Panc1 (cell line): ENCODE measurements at regions not wholly inside any gene's neighbourhood (a gene's known extent, or its start where the extent isn't known, plus 50 kb on each side); places are given as distances from the start of the nearest gene placed in this dataset.
"Not testable (repeated sequence)": the region's sequence is repeated elsewhere in the genome, so short reads cannot be mapped to it uniquely, and the experiment has no call there.

Experiments used
- ATAC-seq: fragments of 200-7000 bp; cut with Tn5 transposase; 2 replicates; pipeline ENCODE4 v1.9.1; 2020; ENCODE audit warnings: mild to moderate bottlenecking, moderate library complexity
- BruUV-seq: library from RNA; stranded (reverse); fragments of 400-500 nt; replicated peaks from 2 replicates; lab custom pipeline; 2021; lab: Mats Ljungman, UMichigan
- CTCF ChIA-PET: fragments of 300-600 bp; sonication (Branson Sonifier 250); formaldehyde crosslinking; loops from one replicate; lab custom pipeline; 2022; ENCODE audit warnings: antibody characterized with exemption; lab: Charles Lee
- POLR2A ChIA-PET: fragments of 300-600 bp; sonication (Branson Sonifier 250); formaldehyde crosslinking; loops from one replicate; lab custom pipeline; 2022; ENCODE audit warnings: antibody characterized with exemption; lab: Charles Lee
- DNase-seq: peaks from one replicate; pipeline ENCODE4 v3.0.0-alpha.2; 2010; ENCODE audit warnings: low read depth, low spot score
- H3K27ac ChIP-seq: 2 replicates; pipeline ENCODE4 v1.5.1; 2011; ENCODE audit warnings: mild to moderate bottlenecking, low read length, inconsistent platforms
- H3K27me3 ChIP-seq: fragments of 200-500 bp; sonication (Bioruptor generic); 2 replicates; pipeline ENCODE4 v1.6.0; 2014; ENCODE audit warnings: low read length, inconsistent platforms; ENCODE audit not compliant: control insufficient read depth, insufficient read depth
- H3K36me3 ChIP-seq: fragments of 200-500 bp; sonication (Bioruptor generic); 2 replicates; pipeline ENCODE4 v1.5.1; 2014; ENCODE audit warnings: inconsistent platforms, mild to moderate bottlenecking, low read length, moderate library complexity; ENCODE audit not compliant: control insufficient read depth, insufficient read depth
- H3K4me1 ChIP-seq: 2 replicates; pipeline ENCODE4 v1.5.1; 2011; ENCODE audit warnings: inconsistent platforms, mild to moderate bottlenecking, low read length, moderate library complexity; ENCODE audit not compliant: control insufficient read depth, insufficient read depth
- H3K4me3 ChIP-seq, 2 experiments: 2 replicates each; pipeline ENCODE4 v1.5.1; 2011 to 2012; ENCODE audit warnings: low read depth in 2 of 2, low read length in 2 of 2, mild to moderate bottlenecking in 2 of 2, inconsistent platforms in 1 of 2, moderate library complexity in 1 of 2
- H3K9me3 ChIP-seq: fragments of 200-500 bp; sonication (Bioruptor generic); 2 replicates; pipeline ENCODE4 v1.5.1; 2014; ENCODE audit warnings: low read depth, mild to moderate bottlenecking, inconsistent platforms, low read length, moderate library complexity; ENCODE audit not compliant: control insufficient read depth, insufficient read depth
- CTCF ChIP-seq: fragments of 450-650 bp; IDR thresholded peaks from 2 replicates; pipeline ENCODE4 v1.5.1; 2017; ENCODE audit warnings: mild to moderate bottlenecking
- POLR2AphosphoS5 ChIP-seq: IDR thresholded peaks from 2 replicates; pipeline ENCODE4 v1.6.1; 2012; ENCODE audit warnings: mild to moderate bottlenecking, low read depth, low read length, moderate library complexity
- REST ChIP-seq, 2 experiments: IDR thresholded peaks; 2 replicates each; pipeline ENCODE4 v1.6.1; 2011 to 2012; ENCODE audit warnings: low read depth in 2 of 2, control low read depth in 1 of 2, low read length in 1 of 2, mild to moderate bottlenecking in 1 of 2, moderate library complexity in 1 of 2; ENCODE audit not compliant: insufficient read depth in 1 of 2
- SIN3A ChIP-seq: IDR thresholded peaks from 2 replicates; pipeline ENCODE4 v1.6.1; 2012; ENCODE audit warnings: low read depth, mild to moderate bottlenecking, low read length, moderate library complexity, borderline replicate concordance; ENCODE audit not compliant: insufficient read depth
- TCF7L2 ChIP-seq: IDR thresholded peaks from 2 replicates; pipeline ENCODE4 v1.6.1; 2011; ENCODE audit warnings: mild to moderate bottlenecking, low read depth, low read length, inconsistent platforms
- in situ Hi-C: cut with HindIII; loops from 2 replicates; pipeline ENCODE4 v1.10.0; 2016; ENCODE audit warnings: low sequenced_read_pairs, low pct_unique_long_range_greater_than_20kb
- intact Hi-C: fragments of 100-400 bp; cut with micrococcal nuclease; formaldehyde crosslinking; loops from one replicate; pipeline ENCODE4 v1.10.0; 2022; ENCODE audit not compliant: unreplicated experiment

- Histone ChIP-seq H3K27ac (no peak overlapping the region), H3K4me3 (no peak overlapping the region), H3K9me3 (no peaks in the 10 kb centered on the region), H3K27me3 (no peaks in the 10 kb centered on the region), H3K4me1 (no peaks in the 10 kb centered on the region), H3K36me3 (no peaks in the 10 kb centered on the region)
- POLR2A ChIA-PET: no interaction called here
- CTCF ChIA-PET: no interaction called here
- intact Hi-C loops: loop anchor here (10.0 kb wide), 1 partner anchor 276 kb away; no protein-coding TSS in a partner anchor
- ATAC-seq (no peak), DNase-seq (no peak)
- in situ Hi-C loops: no loop called here
- BruUV-seq: no TSS peak
- TF ChIP-seq SIN3A: no peak
- TF ChIP-seq REST (IDR thresholded peaks at IDR 0.05; ENCODE audit: insufficient read depth in 1 of 2, low read depth in 2 of 2, low read length in 1 of 2): no peak
- no peak for TF ChIP-seq TCF7L2
- no peak for TF ChIP-seq POLR2AphosphoS5
- no peak for TF ChIP-seq CTCF
Observed at GRCh38 chr4:177530561-177530960, 88.3 kb upstream of the AGA start.

GRCh38 chr4:177532358-177532757 is 90.1 kb upstream of the AGA start:
- H3K9me3 ChIP-seq: no peaks in the 10 kb centered on the region
- ATAC-seq: no peak
- CTCF ChIA-PET: no interaction called here
- no peak overlapping the region for H3K27ac ChIP-seq
- no peak overlapping the region for H3K4me3 ChIP-seq
- H3K4me1 ChIP-seq: no peaks in the 10 kb centered on the region
- no peak for DNase-seq
- intact Hi-C loops: loop anchor here (10.0 kb wide), 1 partner anchor 278 kb away; no protein-coding TSS in a partner anchor
- BruUV-seq: no TSS peak
- H3K36me3 ChIP-seq: no peaks in the 10 kb centered on the region
- in situ Hi-C loops: no loop called here
- POLR2A ChIA-PET: no interaction called here
- TF ChIP-seq POLR2AphosphoS5 (no peak), SIN3A (no peak), CTCF (no peak), TCF7L2 (no peak), REST (IDR thresholded peaks at IDR 0.05; ENCODE audit: insufficient read depth in 1 of 2, low read depth in 2 of 2, low read length in 1 of 2) (no peak)
- H3K27me3 ChIP-seq: no peaks in the 10 kb centered on the region

- H3K27ac ChIP-seq, CTCF ChIA-PET, in situ Hi-C loops, POLR2A ChIA-PET, ATAC-seq, H3K9me3 ChIP-seq, BruUV-seq, H3K4me3 ChIP-seq, H3K27me3 ChIP-seq, H3K36me3 ChIP-seq, DNase-seq, H3K4me1 ChIP-seq: not testable (repeated sequence)
- intact Hi-C loops: loop anchor here (10.0 kb wide), 1 partner anchor 280 kb away; no protein-coding TSS in a partner anchor
Observed at GRCh38 chr4:177534841-177535240, 92.6 kb upstream of the AGA start.
